GM23338 (cell line): ENCODE measurements at regions not wholly inside any gene's neighbourhood (a gene's known extent, or its start where the extent isn't known, plus 50 kb on each side); places are given as distances from the start of the nearest gene placed in this dataset.

Source experiments
- ATAC-seq: fragments of 200-7000 bp; cut with Tn5 transposase; 3 replicates; pipeline ENCODE4 v1.9.1; 2020
- DNase-seq: peaks from one replicate; pipeline ENCODE4 v3.0.0-alpha.2; 2015; ENCODE audit warnings: low spot score
- H2AFZ ChIP-seq: fragments of 200-600 bp; sonication (generic); 2 replicates; pipeline ENCODE4 v1.8.0; 2016; ENCODE audit warnings: antibody characterized with exemption, mild to moderate bottlenecking, moderate library complexity
- H3F3A ChIP-seq: fragments of 200-600 bp; sonication (generic); replicated peaks from 2 replicates; pipeline ENCODE4 v1.8.0; 2017; ENCODE audit warnings: antibody characterized with exemption, mixed run types, low read depth
- H3K27ac ChIP-seq: fragments of 200-600 bp; sonication (generic); 2 replicates; pipeline ENCODE4 v1.6.1; 2016; ENCODE audit warnings: low read depth
- H3K27me3 ChIP-seq: fragments of 200-600 bp; sonication (generic); 2 replicates; pipeline ENCODE4 v1.8.0; 2016; ENCODE audit warnings: mild to moderate bottlenecking, mixed run types, moderate library complexity; ENCODE audit not compliant: insufficient read depth
- H3K36me3 ChIP-seq: fragments of 200-600 bp; sonication (generic); 2 replicates; pipeline ENCODE4 v1.8.0; 2016; ENCODE audit warnings: mild to moderate bottlenecking; ENCODE audit not compliant: insufficient read depth
- H3K4me1 ChIP-seq: fragments of 200-600 bp; sonication (generic); 2 replicates; pipeline ENCODE4 v1.8.0; 2016; ENCODE audit warnings: mild to moderate bottlenecking, moderate library complexity; ENCODE audit not compliant: insufficient read depth
- H3K4me2 ChIP-seq: fragments of 200-600 bp; sonication (generic); 2 replicates; pipeline ENCODE4 v1.7.1; 2017; ENCODE audit warnings: mixed run types
- H3K4me3 ChIP-seq: fragments of 200-600 bp; sonication (generic); 2 replicates; pipeline ENCODE4 v1.6.1; 2016; ENCODE audit warnings: mixed run types
- H3K79me2 ChIP-seq: fragments of 200-600 bp; sonication (generic); replicated peaks from 2 replicates; pipeline ENCODE4 v1.8.0; 2017; ENCODE audit warnings: mild to moderate bottlenecking; ENCODE audit not compliant: insufficient read depth
- H3K9me2 ChIP-seq: fragments of 200-600 bp; sonication (generic); 2 replicates; pipeline ENCODE4 v1.8.0; 2017; ENCODE audit not compliant: insufficient read depth
- H4K20me1 ChIP-seq: fragments of 200-600 bp; sonication (generic); replicated peaks from 2 replicates; pipeline ENCODE4 v1.8.0; 2017; ENCODE audit warnings: mild to moderate bottlenecking; ENCODE audit not compliant: insufficient read depth
- H3K27ac Mint-ChIP-seq: 2 replicates; pipeline ENCODE4 v1.8.0; 2020; ENCODE audit warnings: inconsistent platforms, mild to moderate bottlenecking, moderate library complexity, mixed read lengths
- H3K27me3 Mint-ChIP-seq: 3 replicates; pipeline ENCODE4 v1.8.0; 2022; ENCODE audit warnings: low read depth, mild to moderate bottlenecking, moderate library complexity, mixed read lengths, inconsistent platforms; ENCODE audit not compliant: insufficient read depth, poor library complexity
- H3K36me3 Mint-ChIP-seq: 3 replicates; pipeline ENCODE4 v1.8.0; 2021; ENCODE audit warnings: low read depth, mild to moderate bottlenecking, inconsistent platforms, moderate library complexity, mixed read lengths
- H3K4me1 Mint-ChIP-seq: 3 replicates; pipeline ENCODE4 v1.8.0; 2020; ENCODE audit warnings: mild to moderate bottlenecking, inconsistent platforms, mixed read lengths
- H3K4me3 Mint-ChIP-seq: 3 replicates; pipeline ENCODE4 v1.8.0; 2021; ENCODE audit warnings: moderate library complexity, mild to moderate bottlenecking, inconsistent platforms, mixed read lengths
- H3K9me3 Mint-ChIP-seq: 3 replicates; pipeline ENCODE4 v1.8.0; 2020; ENCODE audit warnings: moderate library complexity, mild to moderate bottlenecking, inconsistent platforms, mixed read lengths
- CREB1 ChIP-seq: fragments of 250-450 bp; sonication (Bioruptor Pico); IDR thresholded peaks from 2 replicates; pipeline ENCODE4 v1.5.0; 2020; ENCODE audit warnings: low read depth, mild to moderate bottlenecking, moderate library complexity
- CTCF ChIP-seq, 2 experiments: fragments of 200-600 bp in 1 of 2; sonication (generic) in 1 of 2; conservative IDR thresholded peaks; 2 replicates each; pipeline versions ENCODE4 v1.5.1 to v1.6.1; 2016 to 2017; ENCODE audit warnings: antibody characterized with exemption in 2 of 2, low read depth in 2 of 2, mild to moderate bottlenecking in 2 of 2, moderate library complexity in 1 of 2
- ETS1 ChIP-seq: IDR thresholded peaks from 2 replicates; pipeline ENCODE4 v1.6.1; 2016; ENCODE audit warnings: antibody characterized with exemption
- EZH2 ChIP-seq: fragments of 200-600 bp; sonication (generic); IDR thresholded peaks from one replicate; pipeline ENCODE4 v1.8.0; 2017; ENCODE audit warnings: antibody characterized with exemption, mild to moderate bottlenecking, low read depth; ENCODE audit not compliant: unreplicated experiment
- EZH2phosphoT487 ChIP-seq: fragments of 200-600 bp; sonication (generic); IDR thresholded peaks from one replicate; pipeline ENCODE4 v1.8.1; 2018; ENCODE audit warnings: antibody characterized with exemption; ENCODE audit not compliant: unreplicated experiment
- JUNB ChIP-seq: IDR thresholded peaks from one replicate; pipeline ENCODE4 v1.6.1; 2016; ENCODE audit warnings: antibody characterized with exemption; ENCODE audit not compliant: unreplicated experiment
- NANOG ChIP-seq: IDR thresholded peaks from 2 replicates; pipeline ENCODE4 v1.6.1; 2016; ENCODE audit warnings: antibody characterized with exemption, borderline replicate concordance
- POLR2AphosphoS5 ChIP-seq: IDR thresholded peaks from 2 replicates; pipeline ENCODE4 v1.6.1; 2016; ENCODE audit warnings: antibody characterized with exemption, low read depth
- REST ChIP-seq: IDR thresholded peaks from one replicate; pipeline ENCODE4 v1.6.1; 2018; ENCODE audit warnings: antibody characterized with exemption; ENCODE audit not compliant: unreplicated experiment
- STAT1 ChIP-seq: IDR thresholded peaks from one replicate; pipeline ENCODE4 v1.6.1; 2016; ENCODE audit warnings: antibody characterized with exemption; ENCODE audit not compliant: unreplicated experiment
- ZNF114 ChIP-seq: fragments of 250-450 bp; sonication (Bioruptor Pico); IDR thresholded peaks from 2 replicates; pipeline ENCODE4 v1.5.0; 2020; ENCODE audit warnings: mild to moderate bottlenecking, moderate library complexity
- ZNF331 ChIP-seq: fragments of 250-450 bp; sonication (Bioruptor Pico); IDR thresholded peaks from 2 replicates; pipeline ENCODE4 v1.5.0; 2020; ENCODE audit warnings: low read depth, mild to moderate bottlenecking, moderate library complexity

- no peak for TF ChIP-seq EZH2
- no peak for TF ChIP-seq ZNF114 (CRISPR knock-in tag)
- no peak for TF ChIP-seq EZH2phosphoT487
- TF ChIP-seq CREB1 = no peak
- no peak for TF ChIP-seq CTCF (conservative IDR thresholded peaks at IDR 0.05; ENCODE audit: low read depth in 2 of 2)
- TF ChIP-seq JUNB = no peak
- TF ChIP-seq NANOG = no peak
- TF ChIP-seq ZNF331 = no peak
Observed at GRCh38 chrX:46044486-46044885, 500.7 kb downstream of the ZNF674 start (continued).

GRCh38 chrX:46040001-46040400 lies 505.2 kb downstream of the ZNF674 start:
- no peak for TF ChIP-seq NANOG
- no peak overlapping the region for H3K27ac Mint-ChIP-seq
- no peaks in the 10 kb centered on the region for H3K4me1 Mint-ChIP-seq
- Histone ChIP-seq H3K36me3 (no peaks in the 10 kb centered on the region), H3K79me2 (no peaks in the 10 kb centered on the region), H3K27ac (no peak overlapping the region), H3K4me2 (no peak overlapping the region), H3K4me1 (no peaks in the 10 kb centered on the region), H3F3A (no peaks in the 10 kb centered on the region), H4K20me1 (no peaks in the 10 kb centered on the region), H3K4me3 (no peak overlapping the region), H3K27me3 (no peaks in the 10 kb centered on the region), H2AFZ (no peak overlapping the region), H3K9me2 (no peaks in the 10 kb centered on the region)
- no peak for ATAC-seq
- no peak overlapping the region for H3K4me3 Mint-ChIP-seq
- peaks cover 4% of the 10 kb centered on the region; the same call in 2 of the 3 replicates for H3K36me3 Mint-ChIP-seq
- DNase-seq = no peak
- H3K27me3 Mint-ChIP-seq = no peaks in the 10 kb centered on the region
- peaks cover 7% of the 10 kb centered on the region; the same call in 2 of the 3 replicates for H3K9me3 Mint-ChIP-seq

- no peak overlapping the region for H3K4me3 Mint-ChIP-seq
- H3K27ac Mint-ChIP-seq = no peak overlapping the region
- H3K79me2 ChIP-seq = no peaks in the 10 kb centered on the region
Observed at GRCh38 chrX:46039526-46039925, 505.7 kb downstream of the ZNF674 start.

More at GRCh38 chrX:46039526-46039925, 505.7 kb downstream of the ZNF674 start:
- H3K36me3 Mint-ChIP-seq = peaks cover 4% of the 10 kb centered on the region; the same call in 2 of the 3 replicates
- Histone ChIP-seq H3K9me2 (no peaks in the 10 kb centered on the region), H3K36me3 (no peaks in the 10 kb centered on the region), H3K4me2 (no peak overlapping the region), H3K4me3 (no peak overlapping the region), H2AFZ (no peak overlapping the region), H3F3A (no peaks in the 10 kb centered on the region), H3K27ac (no peak overlapping the region), H4K20me1 (no peaks in the 10 kb centered on the region), H3K4me1 (no peaks in the 10 kb centered on the region), H3K27me3 (no peaks in the 10 kb centered on the region)
- no peaks in the 10 kb centered on the region for H3K4me1 Mint-ChIP-seq
- ATAC-seq = no peak
- no peaks in the 10 kb centered on the region for H3K27me3 Mint-ChIP-seq
- DNase-seq = no peak
- peaks cover 7% of the 10 kb centered on the region; the same call in 2 of the 3 replicates for H3K9me3 Mint-ChIP-seq
- TF ChIP-seq STAT1 (no peak), CREB1 (no peak), EZH2phosphoT487 (no peak), EZH2 (no peak), REST (no peak), ZNF114 (CRISPR knock-in tag) (no peak), POLR2AphosphoS5 (no peak), NANOG (no peak), JUNB (no peak), ETS1 (no peak)
